ENCODE measurements at regions not wholly inside any gene's neighbourhood (a gene's known extent, or its start where the extent isn't known, plus 50 kb on each side); places are given as distances from the start of the nearest gene placed in this dataset.

DNA sequence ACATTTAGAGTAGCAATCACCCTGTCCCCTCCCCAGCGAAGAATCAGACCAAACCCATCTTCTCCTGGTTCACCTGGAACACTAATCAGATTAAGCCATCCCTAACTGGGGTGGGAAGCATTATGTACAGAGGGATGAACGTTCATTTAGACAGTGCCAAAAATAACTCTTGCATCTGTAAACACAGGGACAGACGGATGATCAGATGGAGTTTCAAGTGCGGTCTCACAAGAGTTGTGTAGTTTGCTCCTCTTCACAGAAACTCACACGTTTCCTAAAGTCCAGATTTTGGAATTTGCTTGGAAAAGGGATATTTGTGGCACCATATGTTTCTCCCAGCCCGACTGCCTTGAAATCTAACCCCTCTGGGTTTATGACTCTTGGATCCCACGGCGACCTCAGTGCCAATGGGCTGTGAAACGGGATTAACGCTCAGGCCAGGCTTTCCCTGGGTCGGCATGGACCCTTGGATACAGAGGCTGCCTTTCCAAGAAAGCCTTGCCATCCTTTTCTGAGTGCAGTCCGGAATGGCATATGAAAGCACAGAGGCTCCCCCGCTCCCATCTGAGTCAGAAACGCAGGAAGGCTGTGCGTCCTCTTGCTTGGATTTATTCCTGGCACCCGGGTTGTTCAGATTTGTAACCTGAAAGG lies 293.2 kb upstream of the HABP2 start:
- no peak for DNase-seq

- DNase-seq, result no peak
These were observed 291.7 kb upstream of the HABP2 start for GRCh38 chr10:113261161-113261560.

GRCh38 chr10:113261611-113262091 lies 291.2 kb upstream of the HABP2 start:
- DNase-seq, result no peak

DNA sequence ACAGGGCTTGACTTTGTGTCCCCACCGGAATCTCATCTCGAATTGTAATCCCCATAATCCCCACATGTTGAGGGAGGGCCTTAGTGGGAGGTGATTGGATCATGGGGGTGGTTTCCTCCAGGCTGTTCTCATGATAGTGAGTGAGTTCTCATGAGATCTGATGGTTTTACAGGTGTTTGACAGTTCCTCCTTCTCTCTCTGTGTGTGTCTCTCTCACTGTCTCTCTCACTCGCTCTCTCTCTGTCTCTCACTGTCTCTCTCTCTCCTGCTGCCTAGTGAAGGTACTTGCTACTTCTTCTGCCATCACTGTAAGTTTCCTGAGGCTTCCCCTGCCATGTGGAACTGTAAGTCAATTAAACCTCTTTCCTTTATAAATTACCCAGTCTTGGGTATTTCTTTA lies 289.8 kb upstream of the HABP2 start:
- DNase-seq, result no peak

DNA sequence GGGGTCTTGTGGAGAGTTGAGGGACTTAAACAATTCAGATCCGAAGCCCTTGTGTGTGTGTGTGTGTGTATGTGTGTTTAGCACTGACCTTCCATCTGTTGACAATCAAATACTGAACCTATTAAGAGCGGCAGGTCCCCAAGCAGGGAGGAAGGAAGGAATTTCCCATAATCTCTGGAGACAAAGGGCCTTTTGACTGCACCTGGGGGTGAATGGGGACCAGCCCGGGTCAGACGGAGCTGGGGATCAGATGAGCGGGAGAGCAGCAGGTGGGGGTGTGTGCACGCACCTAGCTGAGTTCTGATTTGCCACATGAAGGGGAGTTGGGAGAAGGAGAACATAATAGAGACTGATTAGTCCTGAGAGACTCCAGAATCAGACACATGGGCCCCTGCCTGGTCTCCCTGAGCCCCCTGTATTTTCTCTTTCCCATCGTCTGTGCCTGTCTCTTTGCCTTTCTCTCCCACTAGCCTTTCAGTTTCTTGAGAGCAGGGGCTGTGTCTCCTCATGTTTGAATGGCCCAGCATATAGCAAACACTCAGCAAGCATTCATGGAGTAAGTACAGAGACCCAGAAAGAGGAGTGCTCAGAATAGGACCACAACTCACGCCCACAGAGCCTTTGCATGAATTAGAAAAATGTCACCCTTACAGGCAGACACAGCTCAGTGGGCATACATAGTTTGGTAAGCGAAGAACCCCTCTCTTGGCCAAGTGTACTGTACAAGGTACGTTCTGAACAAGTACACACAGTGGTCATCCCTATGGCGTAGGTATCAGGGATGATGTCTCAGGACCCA lies 288.3 kb upstream of the HABP2 start:
- no peak for DNase-seq

DNA sequence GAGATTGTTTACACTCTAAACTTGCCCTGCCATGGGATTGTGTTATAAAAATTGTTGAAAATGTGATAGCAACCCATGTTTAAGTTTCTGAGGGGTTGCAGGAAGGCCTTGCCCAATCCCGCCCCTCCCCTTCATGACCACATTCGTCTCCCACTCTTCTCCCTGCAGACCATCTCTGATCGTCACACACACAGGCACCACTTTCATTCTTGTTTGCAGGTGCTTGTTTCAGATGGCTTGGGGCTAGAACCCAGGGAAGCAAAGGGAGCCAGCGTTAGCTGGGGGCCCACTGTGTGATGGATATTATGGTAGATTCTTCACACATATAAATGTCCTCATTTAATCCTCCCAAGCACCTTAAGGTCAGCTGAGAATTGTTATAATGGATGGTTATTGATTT lies 286.7 kb upstream of the HABP2 start:
- no peak for DNase-seq

DNA sequence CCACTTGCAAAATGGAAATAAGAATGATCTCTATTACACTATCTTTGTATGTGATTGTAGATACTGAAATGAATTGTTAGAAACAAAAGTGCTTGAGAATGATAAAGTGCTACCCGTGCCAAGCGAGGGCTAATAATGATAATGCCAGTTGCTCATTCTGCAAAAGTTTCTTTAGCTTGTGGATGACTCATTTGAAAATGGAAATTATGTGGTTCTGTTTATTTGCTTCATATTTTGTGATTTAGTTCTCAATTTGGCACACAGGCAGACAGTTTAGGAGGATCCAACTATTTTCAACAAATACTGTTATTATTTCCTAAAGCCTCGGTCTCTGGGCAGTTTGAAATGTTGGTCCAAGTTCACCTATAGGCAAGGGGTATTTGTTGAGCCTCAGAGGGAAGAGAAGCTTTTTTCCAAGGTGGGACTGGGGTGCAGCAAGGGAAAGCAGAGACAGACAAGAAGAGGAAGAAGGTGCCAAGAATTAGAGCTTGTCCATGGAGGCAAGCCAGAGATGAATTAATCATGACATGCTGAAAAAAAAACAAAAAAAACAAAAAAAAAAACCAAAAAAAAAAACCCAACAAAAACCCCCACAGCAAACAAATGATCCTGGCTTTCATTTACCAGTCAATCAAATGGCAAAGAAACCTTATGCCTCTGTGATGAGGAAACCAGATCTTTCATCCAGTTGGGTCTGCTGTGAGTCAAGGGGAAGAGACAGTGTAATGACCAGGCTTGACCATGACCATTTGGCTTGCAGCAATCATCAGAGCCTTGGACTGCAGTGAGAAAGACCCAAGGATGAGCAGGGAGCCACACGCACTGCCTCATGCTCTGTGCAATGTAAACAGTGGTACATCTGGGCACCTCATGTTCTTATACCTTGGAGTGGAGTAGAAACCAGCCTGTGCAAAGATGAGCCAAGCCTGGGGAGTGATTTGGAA lies 285.0 kb upstream of the HABP2 start:
- DNase-seq, result peak; percentile 94

GRCh38 chr10:113269333-113269732 lies 283.5 kb upstream of the HABP2 start:
- no peak for DNase-seq

GRCh38 chr10:113272511-113272910 lies 280.3 kb upstream of the HABP2 start:
- no peak for DNase-seq

GRCh38 chr10:113273181-113274163 lies 279.4 kb upstream of the HABP2 start:
- peak; percentile 67 for DNase-seq

DNA sequence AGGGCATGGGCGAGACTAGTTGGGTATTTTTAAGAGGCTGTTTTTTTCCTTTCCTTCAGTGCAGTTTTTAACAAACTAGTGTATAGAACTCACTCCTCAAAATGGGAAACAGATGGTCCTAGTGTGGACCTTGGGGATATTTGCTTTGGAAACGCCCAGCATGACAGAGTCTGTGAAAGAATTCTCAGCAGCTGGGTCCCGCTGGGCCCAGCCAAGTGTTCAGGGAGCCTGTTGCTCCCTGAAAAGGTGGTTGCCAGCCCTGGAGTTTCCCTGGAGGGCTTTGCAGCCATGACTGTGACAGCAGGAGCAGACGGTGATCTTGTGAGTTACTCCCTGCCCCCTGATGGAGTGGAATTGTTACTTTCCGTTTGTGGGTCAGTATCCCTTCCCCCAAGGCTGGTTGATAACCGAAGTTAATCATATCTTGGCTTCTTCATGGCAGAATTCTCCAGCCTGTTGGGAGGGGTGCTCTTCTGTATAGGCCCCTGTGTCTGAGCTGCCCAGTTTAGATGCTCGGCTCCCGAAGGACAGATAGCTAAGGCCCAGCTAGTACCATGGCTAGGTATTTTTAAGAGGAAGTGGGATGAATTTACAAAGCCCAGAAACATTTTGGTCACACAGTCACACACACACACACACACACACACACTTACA lies 278.6 kb upstream of the HABP2 start:
- DNase-seq, result peak; percentile 76

- peak; percentile 52 for DNase-seq
These were observed 274.6 kb upstream of the HABP2 start for GRCh38 chr10:113278221-113278620.

- DNase-seq, result no peak
These were observed 274.2 kb upstream of the HABP2 start for GRCh38 chr10:113278664-113279063.

DNA sequence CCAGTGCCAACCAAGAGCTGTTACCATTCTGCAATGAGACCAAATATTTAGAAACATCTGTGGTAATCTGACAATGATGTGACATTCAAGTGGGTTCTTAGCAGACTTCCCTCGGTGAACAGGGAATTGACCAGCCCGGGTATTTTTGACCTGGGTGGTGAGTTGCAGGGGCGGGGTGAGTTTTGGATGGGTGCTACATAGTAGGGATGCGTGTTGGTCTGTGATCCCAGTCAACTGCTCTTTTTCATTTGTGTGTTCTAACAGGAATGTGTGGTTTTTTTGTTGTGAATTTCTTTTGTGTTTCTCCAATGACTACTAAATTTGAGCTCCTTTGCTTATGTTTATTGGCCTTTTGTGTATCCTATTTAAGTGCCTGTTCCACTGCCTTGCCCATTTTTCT lies 273.6 kb upstream of the HABP2 start:
- DNase-seq, result no peak

- DNase-seq, result no peak
These were observed 270.3 kb upstream of the HABP2 start for GRCh38 chr10:113282564-113282963.

GRCh38 chr10:113283189-113283588 lies 269.7 kb upstream of the HABP2 start:
- no peak for DNase-seq

DNA sequence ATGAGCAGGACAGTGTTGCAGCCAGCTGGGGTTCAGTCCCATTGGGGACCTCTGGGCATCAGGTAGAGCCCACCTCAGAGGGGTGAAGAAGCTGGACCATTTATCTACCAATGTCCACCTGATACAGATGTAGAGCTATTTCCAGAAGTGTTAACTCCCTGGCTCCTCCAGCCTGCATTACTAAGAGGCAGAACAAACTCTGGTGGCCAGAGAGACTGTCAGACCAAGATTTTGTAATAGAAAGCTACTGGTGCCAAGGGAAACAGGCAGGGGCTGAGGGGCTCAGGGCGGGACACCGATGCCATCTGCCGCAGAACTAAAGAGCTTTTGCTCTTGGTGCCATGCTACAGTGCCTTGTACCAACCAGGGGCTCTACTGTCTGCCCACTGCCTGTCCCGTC lies 268.2 kb upstream of the HABP2 start:
- DNase-seq, result no peak

DNA sequence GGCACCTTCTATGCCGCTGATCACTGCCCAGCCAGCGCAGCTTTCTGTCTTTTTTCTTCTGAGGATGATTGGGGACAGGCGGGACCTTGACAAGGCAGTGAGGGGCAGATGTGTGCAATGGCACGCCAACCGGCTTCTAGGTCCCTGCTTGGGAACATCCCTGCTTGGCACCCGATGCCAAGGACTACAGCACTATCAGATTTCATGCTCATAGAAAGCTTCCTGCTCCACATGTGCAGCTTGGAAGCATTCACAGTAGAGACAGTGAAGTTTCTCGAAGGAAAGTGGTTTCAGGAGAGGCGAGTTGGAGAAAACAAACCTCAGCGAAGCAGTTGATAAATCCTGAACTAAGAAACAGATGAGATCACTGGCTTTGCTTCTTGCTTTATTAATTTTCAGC lies 267.5 kb upstream of the HABP2 start:
- peak; percentile 2 for DNase-seq

GRCh38 chr10:113287592-113287991 lies 265.3 kb upstream of the HABP2 start:
- DNase-seq, result no peak

GRCh38 chr10:113290137-113290536 lies 262.7 kb upstream of the HABP2 start:
- no peak for DNase-seq

- DNase-seq, result no peak
These were observed 261.4 kb upstream of the HABP2 start for GRCh38 chr10:113291413-113291812.
